CD8-positive, alpha-beta memory T cell (primary cell): ENCODE measurements at regions not wholly inside any gene's neighbourhood (a gene's known extent, or its start where the extent isn't known, plus 50 kb on each side); places are given as distances from the start of the nearest gene placed in this dataset.

ENCODE experiments used
- CTCF ChIA-PET: fragments of 350-600 bp; sonication (Branson Sonifier 250); formaldehyde crosslinking; loops from one replicate; lab custom pipeline; 2021; ENCODE audit warnings: antibody characterized with exemption; lab: Charles Lee
- POLR2A ChIA-PET: fragments of 350-600 bp; sonication (Branson Sonifier 250); formaldehyde crosslinking; loops from one replicate; lab custom pipeline; 2021; ENCODE audit warnings: antibody characterized with exemption; lab: Charles Lee
- DNase-seq, 5 donors: peaks; one replicate each; pipeline versions ENCODE4 v3.0.0 to v3.0.0-alpha.2; 2020 to 2022; ENCODE audit warnings: mixed read lengths in 1 of 5
- H3K27ac ChIP-seq: one replicate; pipeline ENCODE4 v1.7.0; 2013; ENCODE audit warnings: low read depth, mild to moderate bottlenecking, low read length, moderate library complexity
- H3K27me3 ChIP-seq: 2 replicates; pipeline ENCODE4 v1.7.0; 2013; ENCODE audit warnings: low read length, mild to moderate bottlenecking; ENCODE audit not compliant: insufficient read depth, poor library complexity, severe bottlenecking
- H3K36me3 ChIP-seq: 2 replicates; pipeline ENCODE4 v1.7.0; 2013; ENCODE audit warnings: mild to moderate bottlenecking, low read length, moderate library complexity; ENCODE audit not compliant: insufficient read depth
- H3K4me1 ChIP-seq: 2 replicates; pipeline ENCODE4 v1.7.0; 2013; ENCODE audit warnings: mild to moderate bottlenecking, low read length, moderate library complexity; ENCODE audit not compliant: insufficient read depth
- H3K4me3 ChIP-seq: 2 replicates; pipeline ENCODE4 v1.7.0; 2013; ENCODE audit warnings: mild to moderate bottlenecking, low read length
- H3K9me3 ChIP-seq: 2 replicates; pipeline ENCODE4 v1.7.0; 2013; ENCODE audit warnings: mild to moderate bottlenecking, low read length
- H3K27ac Mint-ChIP-seq, 8 donors: one replicate each; pipeline ENCODE4 v1.8.0; 2020 to 2021; ENCODE audit warnings: mixed read lengths in 8 of 8, mild to moderate bottlenecking in 6 of 8, inconsistent platforms in 3 of 8, moderate library complexity in 3 of 8
- H3K27me3 Mint-ChIP-seq, 2 donors: one replicate each; pipeline ENCODE4 v1.8.0; 2020 to 2021; ENCODE audit warnings: mixed read lengths in 2 of 2, mild to moderate bottlenecking in 1 of 2, moderate library complexity in 1 of 2
- H3K36me3 Mint-ChIP-seq, 3 donors: one replicate each; pipeline ENCODE4 v1.8.0; 2020 to 2021; ENCODE audit warnings: mixed read lengths in 3 of 3, inconsistent platforms in 1 of 3, mild to moderate bottlenecking in 1 of 3
- H3K4me1 Mint-ChIP-seq, 3 donors: one replicate each; pipeline ENCODE4 v1.8.0; 2020 to 2021; ENCODE audit warnings: mixed read lengths in 3 of 3, inconsistent platforms in 1 of 3, mild to moderate bottlenecking in 1 of 3
- H3K4me3 Mint-ChIP-seq, 7 donors: one replicate each; pipeline ENCODE4 v1.8.0; 2020 to 2021; ENCODE audit warnings: mixed read lengths in 7 of 7, mild to moderate bottlenecking in 6 of 7, moderate library complexity in 4 of 7, inconsistent platforms in 2 of 7
- H3K9me3 Mint-ChIP-seq, 5 donors: one replicate each; pipeline ENCODE4 v1.8.0; 2020 to 2022; ENCODE audit warnings: mixed read lengths in 5 of 5, mild to moderate bottlenecking in 3 of 5, moderate library complexity in 2 of 5, inconsistent platforms in 1 of 5

DNA sequence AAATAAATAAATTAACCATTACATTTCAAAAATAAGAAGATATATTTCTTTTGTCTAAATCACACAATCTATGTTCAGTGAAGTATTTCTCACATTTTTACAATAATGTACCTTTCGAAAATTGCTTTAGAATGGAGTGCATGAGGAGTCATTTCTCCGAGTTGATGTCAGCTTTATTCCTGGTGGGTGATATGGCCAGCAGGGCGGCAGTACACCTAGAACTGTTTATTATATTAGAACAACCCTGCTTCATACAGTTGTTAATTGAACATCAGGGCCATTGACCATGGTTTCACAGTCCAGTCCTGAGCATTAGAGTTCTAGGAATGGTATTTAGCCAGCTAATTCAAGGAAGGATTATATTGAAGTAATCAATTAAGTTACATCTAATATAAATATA, 696.3 kb upstream of the SLC10A2 start:
- POLR2A ChIA-PET: no interaction called here
- no peak for DNase-seq
- H3K9me3 Mint-ChIP-seq: peaks cover 0 to 14% (median 3%) of the 10 kb centered on the region in 5 donors
- Histone ChIP-seq H3K4me3 (no peak overlapping the region), H3K36me3 (no peaks in the 10 kb centered on the region), H3K4me1 (no peaks in the 10 kb centered on the region), H3K9me3 (no peaks in the 10 kb centered on the region), H3K27ac (no peak overlapping the region), H3K27me3 (no peaks in the 10 kb centered on the region)
- no peak overlapping the region for H3K27ac Mint-ChIP-seq
- H3K27me3 Mint-ChIP-seq: peaks cover 0 to 1% of the 10 kb centered on the region in 2 donors
- CTCF ChIA-PET: no interaction called here
- H3K4me1 Mint-ChIP-seq: no peaks in the 10 kb centered on the region
- H3K36me3 Mint-ChIP-seq: no peaks in the 10 kb centered on the region
- H3K4me3 Mint-ChIP-seq: no peak overlapping the region

DNA sequence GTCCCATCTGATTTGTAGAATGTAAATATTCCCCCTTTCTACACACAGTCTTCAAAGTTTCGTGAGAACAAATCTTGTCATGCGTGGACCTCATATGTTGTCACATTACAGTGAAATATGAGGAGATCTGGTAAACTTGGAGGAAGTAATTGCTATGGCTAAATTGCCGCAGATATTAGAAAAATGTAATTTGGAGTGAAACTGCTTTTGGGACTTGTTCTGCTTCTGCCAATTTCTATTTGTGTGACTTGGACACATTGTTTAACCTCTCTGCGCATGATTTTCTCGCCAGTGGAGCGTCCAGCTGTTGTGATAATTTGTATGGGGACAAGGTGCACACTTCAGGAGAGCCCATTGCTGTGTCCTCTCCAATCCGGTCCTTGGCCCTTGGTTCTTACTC, 693.1 kb upstream of the SLC10A2 start:
- no peak overlapping the region for H3K4me3 ChIP-seq

DNA sequence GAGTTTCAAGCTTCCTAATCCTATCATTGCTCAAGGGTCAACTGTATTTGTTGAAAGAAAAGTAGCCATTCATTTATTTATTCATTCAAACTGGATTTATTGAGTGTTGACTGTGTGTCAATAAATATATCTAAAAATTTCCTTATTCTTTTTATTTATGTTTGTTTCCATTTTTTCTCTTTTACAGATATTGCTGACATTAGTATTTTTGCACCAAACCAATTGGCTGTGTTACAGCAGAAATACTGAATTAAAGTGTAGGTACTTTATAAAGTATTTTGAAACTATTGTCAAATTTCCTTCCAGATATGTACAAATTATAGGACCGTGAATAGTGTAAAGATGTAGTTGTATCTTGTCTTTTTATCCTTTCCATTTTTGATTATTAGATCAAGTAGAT, 692.0 kb upstream of the SLC10A2 start:
- no peaks in the 10 kb centered on the region for H3K4me1 Mint-ChIP-seq
- CTCF ChIA-PET: no interaction called here
- Histone ChIP-seq H3K4me3 (no peak overlapping the region), H3K27ac (no peak overlapping the region), H3K4me1 (no peaks in the 10 kb centered on the region), H3K36me3 (no peaks in the 10 kb centered on the region), H3K9me3 (no peaks in the 10 kb centered on the region), H3K27me3 (no peaks in the 10 kb centered on the region)
- DNase-seq: no peak
- no peak overlapping the region for H3K27ac Mint-ChIP-seq
- H3K4me3 Mint-ChIP-seq: no peak overlapping the region
- POLR2A ChIA-PET: no interaction called here
- H3K36me3 Mint-ChIP-seq: no peaks in the 10 kb centered on the region
- peaks cover 0 to 10% (median 6%) of the 10 kb centered on the region in 5 donors for H3K9me3 Mint-ChIP-seq
- peaks cover 0 to 1% of the 10 kb centered on the region in 2 donors for H3K27me3 Mint-ChIP-seq

More for the DNA sequence above, 693.1 kb upstream of the SLC10A2 start:
- Histone ChIP-seq H3K9me3 (no peaks in the 10 kb centered on the region), H3K36me3 (no peaks in the 10 kb centered on the region), H3K27me3 (no peaks in the 10 kb centered on the region), H3K4me1 (no peaks in the 10 kb centered on the region), H3K27ac (no peak overlapping the region)
- POLR2A ChIA-PET: no interaction called here
- peaks cover 0 to 10% (median 6%) of the 10 kb centered on the region in 5 donors for H3K9me3 Mint-ChIP-seq
- no peaks in the 10 kb centered on the region for H3K4me1 Mint-ChIP-seq
- no peak overlapping the region for H3K4me3 Mint-ChIP-seq
- H3K36me3 Mint-ChIP-seq: no peaks in the 10 kb centered on the region
- peaks cover 0 to 1% of the 10 kb centered on the region in 2 donors for H3K27me3 Mint-ChIP-seq
- CTCF ChIA-PET: no interaction called here
- DNase-seq: no peak
- no peak overlapping the region for H3K27ac Mint-ChIP-seq

DNA sequence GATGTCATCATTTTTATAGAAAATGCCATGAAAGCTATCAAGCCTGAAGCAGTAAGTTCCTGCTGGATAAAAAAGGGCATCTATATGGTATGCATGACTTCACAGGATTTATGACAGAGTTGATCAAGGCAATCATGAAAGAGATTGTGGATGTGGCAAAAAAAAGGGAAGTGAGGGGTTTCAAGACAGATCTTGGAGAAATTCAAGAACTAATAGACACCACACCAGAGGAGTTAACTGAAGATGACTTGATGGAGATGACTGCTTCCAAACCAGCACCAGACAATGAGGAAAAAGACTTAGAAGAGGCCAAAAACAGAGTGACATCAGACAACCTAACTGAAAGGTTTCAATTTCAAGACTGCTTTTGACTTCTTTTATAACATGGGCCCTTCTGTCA, 691.1 kb upstream of the SLC10A2 start:
- Mint-ChIP-seq H3K27me3 (peaks cover 0 to 1% of the 10 kb centered on the region in 2 donors), H3K27ac (no peak overlapping the region), H3K9me3 (peaks cover 0 to 12% (median 9%) of the 10 kb centered on the region in 5 donors), H3K36me3 (no peaks in the 10 kb centered on the region), H3K4me3 (no peak overlapping the region), H3K4me1 (no peaks in the 10 kb centered on the region)
- H3K27ac ChIP-seq: no peak overlapping the region
- no peaks in the 10 kb centered on the region for H3K9me3 ChIP-seq
- no peaks in the 10 kb centered on the region for H3K4me1 ChIP-seq
- DNase-seq: no peak
- H3K36me3 ChIP-seq: no peaks in the 10 kb centered on the region
- ChIA-PET POLR2A (no interaction called here), CTCF (no interaction called here)
- no peaks in the 10 kb centered on the region for H3K27me3 ChIP-seq
- no peak overlapping the region for H3K4me3 ChIP-seq

DNA sequence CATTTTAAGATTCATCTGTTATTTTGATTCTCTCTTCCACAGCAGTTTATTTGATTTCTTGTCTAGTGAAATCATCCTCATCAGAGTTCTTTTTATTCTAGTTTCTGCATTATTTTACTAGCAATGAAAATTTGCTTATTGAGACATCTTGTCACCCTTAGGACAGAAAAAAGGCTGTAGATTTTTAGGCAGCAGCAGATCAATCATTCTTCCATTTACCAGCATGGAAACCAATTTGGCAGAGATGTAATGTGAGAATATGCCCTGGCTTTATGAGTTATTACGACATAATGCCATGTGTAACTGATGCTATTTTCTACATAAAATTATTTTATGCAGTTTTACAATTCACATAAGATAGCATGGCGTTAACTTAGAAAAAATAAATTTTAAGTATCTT, 688.6 kb upstream of the SLC10A2 start:
- Histone ChIP-seq H3K36me3 (no peaks in the 10 kb centered on the region), H3K9me3 (no peaks in the 10 kb centered on the region), H3K27ac (no peak overlapping the region), H3K27me3 (no peaks in the 10 kb centered on the region), H3K4me1 (no peaks in the 10 kb centered on the region), H3K4me3 (no peak overlapping the region)
- ChIA-PET POLR2A (no interaction called here), CTCF (no interaction called here)
- Mint-ChIP-seq H3K4me3 (no peak overlapping the region), H3K36me3 (no peaks in the 10 kb centered on the region), H3K27me3 (peaks cover 0 to 1% of the 10 kb centered on the region in 2 donors), H3K9me3 (peaks cover 0 to 16% (median 9%) of the 10 kb centered on the region in 5 donors), H3K4me1 (no peaks in the 10 kb centered on the region), H3K27ac (no peak overlapping the region)
- DNase-seq: no peak

DNA sequence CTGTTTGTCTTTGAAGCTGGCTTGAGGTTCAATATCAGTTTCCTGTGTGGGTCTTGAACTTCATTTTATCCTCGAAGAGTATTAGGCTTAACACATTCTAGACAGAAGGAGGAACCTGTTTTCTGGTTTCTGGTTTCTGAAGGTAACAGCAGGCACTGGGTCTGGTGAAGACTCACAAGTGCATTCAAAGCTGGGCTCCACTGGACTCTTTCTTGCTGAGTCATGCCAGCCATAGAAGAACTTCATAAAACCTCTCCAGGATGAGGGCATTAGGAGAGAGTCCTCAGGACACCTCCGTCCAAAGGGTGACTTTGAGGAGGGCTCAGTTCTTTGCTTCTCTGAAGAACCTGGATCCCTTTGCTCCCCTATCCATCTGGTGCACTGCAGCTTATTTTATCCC, 668.6 kb upstream of the SLC10A2 start:
- Histone ChIP-seq H3K27ac (no peak overlapping the region), H3K9me3 (no peaks in the 10 kb centered on the region), H3K36me3 (no peaks in the 10 kb centered on the region), H3K27me3 (no peaks in the 10 kb centered on the region), H3K4me3 (no peak overlapping the region), H3K4me1 (no peaks in the 10 kb centered on the region)
- Mint-ChIP-seq H3K9me3 (peaks cover 0 to 11% (median 7%) of the 10 kb centered on the region in 5 donors), H3K27me3 (no peaks in the 10 kb centered on the region), H3K4me3 (no peak overlapping the region), H3K36me3 (no peaks in the 10 kb centered on the region), H3K27ac (no peak overlapping the region), H3K4me1 (no peaks in the 10 kb centered on the region)
- ChIA-PET POLR2A (no interaction called here), CTCF (no interaction called here)
- DNase-seq: no peak

DNA sequence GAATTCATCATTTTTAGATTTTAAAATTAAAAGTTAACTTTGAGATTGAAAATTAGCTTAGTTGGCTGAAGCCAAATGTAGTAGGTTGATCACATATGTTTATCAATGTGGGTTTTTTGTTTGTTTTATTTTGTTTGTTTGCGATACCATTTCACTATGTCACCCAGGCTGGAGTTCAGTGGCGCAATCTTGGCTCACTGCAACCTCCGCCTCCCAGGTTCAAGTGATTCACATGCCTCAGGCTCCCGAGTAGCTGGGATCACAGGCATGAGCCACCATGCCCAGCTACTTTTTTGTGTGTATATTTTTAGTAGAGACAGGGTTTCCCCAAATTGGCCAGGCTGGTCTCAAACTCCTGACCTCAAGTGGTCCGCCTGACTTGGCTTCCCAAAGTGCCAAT, 665.7 kb upstream of the SLC10A2 start:
- H3K9me3 Mint-ChIP-seq: peaks cover 0 to 15% (median 4%) of the 10 kb centered on the region in 5 donors
- H3K36me3 ChIP-seq: no peaks in the 10 kb centered on the region
- no peak overlapping the region for H3K4me3 ChIP-seq
- H3K4me1 ChIP-seq: no peaks in the 10 kb centered on the region
- no peak for DNase-seq
- H3K27me3 ChIP-seq: no peaks in the 10 kb centered on the region
- no peaks in the 10 kb centered on the region for H3K9me3 ChIP-seq
- no peaks in the 10 kb centered on the region for H3K36me3 Mint-ChIP-seq
- H3K4me3 Mint-ChIP-seq: no peak overlapping the region
- POLR2A ChIA-PET: no interaction called here
- no peaks in the 10 kb centered on the region for H3K4me1 Mint-ChIP-seq
- H3K27me3 Mint-ChIP-seq: no peaks in the 10 kb centered on the region
- H3K27ac Mint-ChIP-seq: no peak overlapping the region
- CTCF ChIA-PET: no interaction called here
- H3K27ac ChIP-seq: no peak overlapping the region

DNA sequence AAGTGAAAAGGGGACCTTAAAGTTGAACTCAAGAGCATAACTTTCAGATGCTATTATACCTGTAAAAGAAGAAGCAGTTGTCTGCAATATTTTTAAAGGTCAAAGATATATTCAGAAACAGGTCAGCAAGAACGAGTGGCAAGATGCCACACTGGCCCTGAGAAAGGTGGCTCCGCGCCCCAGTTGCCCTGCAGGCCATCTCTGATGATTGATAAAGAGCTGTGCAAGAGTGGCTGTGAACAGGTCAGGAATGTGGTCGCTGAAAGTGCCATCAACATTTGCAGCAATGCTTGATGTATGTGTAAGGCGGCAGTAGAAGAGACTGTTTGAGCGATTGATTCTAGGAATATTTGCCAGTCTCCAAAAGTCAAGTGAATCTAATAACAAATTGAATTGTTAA, 664.2 kb upstream of the SLC10A2 start:
- no peaks in the 10 kb centered on the region for H3K36me3 ChIP-seq
- H3K4me3 ChIP-seq: no peak overlapping the region
- ChIA-PET POLR2A (no interaction called here), CTCF (no interaction called here)
- Mint-ChIP-seq H3K27me3 (no peaks in the 10 kb centered on the region), H3K4me3 (no peak overlapping the region), H3K27ac (no peak overlapping the region), H3K36me3 (no peaks in the 10 kb centered on the region), H3K4me1 (no peaks in the 10 kb centered on the region), H3K9me3 (peaks cover 0 to 15% (median 4%) of the 10 kb centered on the region in 5 donors)
- H3K27me3 ChIP-seq: no peaks in the 10 kb centered on the region
- H3K4me1 ChIP-seq: no peaks in the 10 kb centered on the region
- no peak for DNase-seq
- no peak overlapping the region for H3K27ac ChIP-seq
- H3K9me3 ChIP-seq: no peaks in the 10 kb centered on the region

DNA sequence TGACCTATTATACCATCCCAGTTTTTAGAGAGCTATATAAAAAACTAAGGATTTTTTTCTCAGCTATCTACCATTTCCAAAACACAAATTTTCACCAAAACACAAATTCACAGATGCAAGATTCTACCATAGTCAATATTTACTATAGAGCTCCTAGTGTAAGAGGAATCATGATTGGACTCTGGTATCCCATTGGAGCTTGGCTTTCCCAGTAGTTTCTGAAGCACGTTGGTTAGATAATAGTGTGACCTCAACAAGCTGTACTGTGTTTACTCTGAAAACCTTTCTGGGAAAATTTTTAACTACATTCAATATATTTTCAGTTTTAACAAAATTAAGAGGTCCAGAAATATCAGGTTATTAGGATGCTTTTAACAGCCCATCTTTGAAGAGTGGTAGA, 660.6 kb upstream of the SLC10A2 start:
- no peaks in the 10 kb centered on the region for H3K27me3 Mint-ChIP-seq
- H3K4me3 Mint-ChIP-seq: no peak overlapping the region
- Histone ChIP-seq H3K4me1 (no peaks in the 10 kb centered on the region), H3K36me3 (no peaks in the 10 kb centered on the region), H3K9me3 (no peaks in the 10 kb centered on the region), H3K27me3 (no peaks in the 10 kb centered on the region), H3K27ac (no peak overlapping the region), H3K4me3 (no peak overlapping the region)
- POLR2A ChIA-PET: no interaction called here
- H3K36me3 Mint-ChIP-seq: no peaks in the 10 kb centered on the region
- H3K4me1 Mint-ChIP-seq: no peaks in the 10 kb centered on the region
- peaks cover 0 to 4% (median 4%) of the 10 kb centered on the region in 5 donors for H3K9me3 Mint-ChIP-seq
- CTCF ChIA-PET: no interaction called here
- DNase-seq: no peak
- H3K27ac Mint-ChIP-seq: no peak overlapping the region
